ENCODE measurements at regions not wholly inside any gene's neighbourhood (a gene's known extent, or its start where the extent isn't known, plus 50 kb on each side); places are given as distances from the start of the nearest gene placed in this dataset.

DNA sequence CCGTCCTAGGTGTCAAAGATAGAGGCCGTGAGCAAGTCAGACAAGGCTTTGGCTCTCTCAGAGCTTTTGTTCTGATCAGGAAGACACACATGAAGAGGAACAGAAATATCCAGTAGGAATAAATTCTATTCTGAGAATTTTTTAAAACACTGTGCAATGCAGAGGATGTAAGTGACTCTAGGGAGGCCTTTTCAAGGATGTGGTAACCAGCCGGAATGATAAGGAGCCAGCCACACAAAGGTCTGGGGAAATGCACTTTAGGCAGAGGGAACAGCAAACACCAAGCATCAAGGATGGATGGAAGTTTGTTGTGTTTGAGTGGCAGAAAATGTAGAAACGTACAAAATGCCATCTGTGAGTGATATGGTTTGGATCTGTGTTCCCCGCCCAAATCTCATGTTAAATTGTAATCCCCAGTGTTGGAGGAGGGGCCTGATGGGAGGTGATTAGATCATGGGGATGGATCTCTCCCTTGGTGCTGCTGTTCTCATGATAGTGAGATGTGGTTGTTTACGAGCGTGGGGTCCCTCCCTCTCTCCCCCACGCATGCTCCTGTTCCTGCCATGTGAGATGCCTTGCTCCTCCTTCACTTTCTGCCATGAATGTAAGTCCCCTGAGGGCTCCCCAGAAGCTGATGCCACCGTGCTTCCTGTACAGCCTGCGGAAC lies 93.6 kb upstream of the CDYL start:
- H3K9ac ChIP-seq (ENCODE audit: low read length), result no peak overlapping the region
- 0 out of 2 replicates have a peak, but pooled peaks cover 5% of the 10 kb centered on the region for H3K27me3 ChIP-seq (ENCODE audit: insufficient read depth, low read length)
- H3K27ac ChIP-seq (ENCODE audit: low read depth, low read length, poor library complexity, severe bottlenecking), result no peak overlapping the region
- H3K36me3 ChIP-seq (ENCODE audit: insufficient read depth, low read length), result no peaks in the 10 kb centered on the region
- TF ChIP-seq, protein P1, sequence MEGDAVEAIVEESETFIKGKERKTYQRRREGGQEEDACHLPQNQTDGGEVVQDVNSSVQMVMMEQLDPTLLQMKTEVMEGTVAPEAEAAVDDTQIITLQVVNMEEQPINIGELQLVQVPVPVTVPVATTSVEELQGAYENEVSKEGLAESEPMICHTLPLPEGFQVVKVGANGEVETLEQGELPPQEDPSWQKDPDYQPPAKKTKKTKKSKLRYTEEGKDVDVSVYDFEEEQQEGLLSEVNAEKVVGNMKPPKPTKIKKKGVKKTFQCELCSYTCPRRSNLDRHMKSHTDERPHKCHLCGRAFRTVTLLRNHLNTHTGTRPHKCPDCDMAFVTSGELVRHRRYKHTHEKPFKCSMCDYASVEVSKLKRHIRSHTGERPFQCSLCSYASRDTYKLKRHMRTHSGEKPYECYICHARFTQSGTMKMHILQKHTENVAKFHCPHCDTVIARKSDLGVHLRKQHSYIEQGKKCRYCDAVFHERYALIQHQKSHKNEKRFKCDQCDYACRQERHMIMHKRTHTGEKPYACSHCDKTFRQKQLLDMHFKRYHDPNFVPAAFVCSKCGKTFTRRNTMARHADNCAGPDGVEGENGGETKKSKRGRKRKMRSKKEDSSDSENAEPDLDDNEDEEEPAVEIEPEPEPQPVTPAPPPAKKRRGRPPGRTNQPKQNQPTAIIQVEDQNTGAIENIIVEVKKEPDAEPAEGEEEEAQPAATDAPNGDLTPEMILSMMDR (IDR thresholded peaks at IDR 0.05; ENCODE audit: low read length), result no peak
- no peak for TF ChIP-seq EZH2 (IDR thresholded peaks at IDR 0.05; ENCODE audit: borderline replicate concordance, low read length)
- H3K9me3 ChIP-seq (ENCODE audit: low read length), result no peaks in the 10 kb centered on the region
- H4K20me1 ChIP-seq (ENCODE audit: insufficient read depth, low read length), result no peaks in the 10 kb centered on the region
- H2AFZ ChIP-seq (ENCODE audit: low read length), result no peak overlapping the region
- H3K4me1 ChIP-seq (ENCODE audit: insufficient read depth, low read length, severe bottlenecking), result no peaks in the 10 kb centered on the region
- H3K9me2 ChIP-seq (ENCODE audit: low read depth, low read length), result no peaks in the 10 kb centered on the region
- no peak overlapping the region for H3K4me3 ChIP-seq (ENCODE audit: low read depth, low read length, poor library complexity, severe bottlenecking)
- H3K79me2 ChIP-seq (ENCODE audit: insufficient read depth, low read length), result no peaks in the 10 kb centered on the region
- H3F3A ChIP-seq (ENCODE audit: insufficient read depth, low read length), result no peaks in the 10 kb centered on the region
- no peak overlapping the region for H3K4me2 ChIP-seq (ENCODE audit: low read length)

DNA sequence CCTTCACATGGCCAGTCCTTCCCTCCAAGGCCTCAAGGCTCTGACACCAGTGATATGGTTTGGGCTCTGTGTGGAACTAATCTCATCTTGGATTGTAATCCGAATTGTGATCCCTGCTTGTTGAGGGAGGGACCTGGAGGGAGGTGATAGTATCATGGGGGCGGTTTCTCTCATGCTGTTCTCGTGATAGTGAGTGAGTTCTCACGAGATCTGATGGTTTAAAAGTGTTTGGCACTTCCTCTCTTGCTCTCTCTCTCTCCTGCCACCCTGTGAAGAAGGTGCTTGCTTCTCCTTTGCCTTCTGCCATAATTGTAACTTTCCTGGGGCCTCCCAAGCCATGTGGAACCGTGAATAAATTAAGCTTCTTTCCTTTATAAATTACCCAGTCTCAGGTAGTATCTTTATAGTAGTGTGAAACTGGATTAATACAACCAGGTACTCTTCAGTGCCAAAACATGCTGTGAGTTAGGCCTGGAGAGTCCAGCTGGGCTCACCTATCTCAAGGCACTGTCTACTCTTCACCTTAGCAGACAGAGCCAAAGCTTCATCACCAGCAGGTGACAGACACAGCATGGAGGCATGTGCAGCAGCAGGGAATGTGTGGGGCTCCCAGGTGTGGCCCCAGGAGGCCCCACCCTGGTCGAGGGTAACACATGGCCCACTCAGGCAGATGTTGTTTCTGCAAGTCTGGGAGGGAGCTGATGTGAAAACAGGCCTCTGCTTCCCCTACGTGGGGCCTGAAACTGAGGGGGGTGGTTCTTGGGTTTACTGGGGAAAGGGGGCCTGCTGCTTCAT lies 97.5 kb upstream of the CDYL start:
- no peaks in the 10 kb centered on the region for H3K36me3 ChIP-seq (ENCODE audit: insufficient read depth, low read length)
- H3K9ac ChIP-seq (ENCODE audit: low read length), result no peak overlapping the region
- no peak overlapping the region for H2AFZ ChIP-seq (ENCODE audit: low read length)
- no peaks in the 10 kb centered on the region for H3F3A ChIP-seq (ENCODE audit: insufficient read depth, low read length)
- no peak overlapping the region for H3K27ac ChIP-seq (ENCODE audit: low read depth, low read length, poor library complexity, severe bottlenecking)
- 0 out of 2 replicates have a peak, but pooled peaks cover under 1% of the 10 kb centered on the region for H3K27me3 ChIP-seq (ENCODE audit: insufficient read depth, low read length)
- TF ChIP-seq EZH2 (IDR thresholded peaks at IDR 0.05; ENCODE audit: borderline replicate concordance, low read length), result no peak
- TF ChIP-seq, protein P1 (IDR thresholded peaks at IDR 0.05; ENCODE audit: low read length), result no peak
- no peaks in the 10 kb centered on the region for H3K79me2 ChIP-seq (ENCODE audit: insufficient read depth, low read length)
- H4K20me1 ChIP-seq (ENCODE audit: insufficient read depth, low read length), result no peaks in the 10 kb centered on the region
- no peak overlapping the region for H3K4me3 ChIP-seq (ENCODE audit: low read depth, low read length, poor library complexity, severe bottlenecking)
- no peaks in the 10 kb centered on the region for H3K9me3 ChIP-seq (ENCODE audit: low read length)
- no peaks in the 10 kb centered on the region for H3K9me2 ChIP-seq (ENCODE audit: low read depth, low read length)
- no peak overlapping the region for H3K4me2 ChIP-seq (ENCODE audit: low read length)
- no peaks in the 10 kb centered on the region for H3K4me1 ChIP-seq (ENCODE audit: insufficient read depth, low read length, severe bottlenecking)

DNA sequence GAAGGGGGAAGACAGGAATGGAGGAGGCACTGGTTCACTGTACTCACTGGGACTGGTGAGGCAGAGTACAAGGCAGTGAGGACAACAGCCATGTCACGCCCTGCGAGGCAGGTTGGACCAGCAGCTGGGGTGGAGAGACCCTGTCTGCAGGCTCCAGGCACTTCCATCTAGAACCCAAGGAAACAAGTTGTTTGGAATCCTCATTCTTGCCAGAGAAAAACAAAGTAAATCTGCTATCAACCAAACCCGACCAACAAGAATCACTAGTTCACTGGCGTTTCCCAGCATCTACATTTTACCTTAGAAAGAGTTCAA lies 98.5 kb upstream of the CDYL start:
- Histone ChIP-seq H3K9me2 (ENCODE audit: low read depth, low read length) (no peaks in the 10 kb centered on the region), H2AFZ (ENCODE audit: low read length) (no peak overlapping the region), H3K27ac (ENCODE audit: low read depth, low read length, poor library complexity, severe bottlenecking) (no peak overlapping the region), H3K4me2 (ENCODE audit: low read length) (no peak overlapping the region), H3K4me3 (ENCODE audit: low read depth, low read length, poor library complexity, severe bottlenecking) (no peak overlapping the region), H3K27me3 (ENCODE audit: insufficient read depth, low read length) (no peaks in the 10 kb centered on the region), H3K9ac (ENCODE audit: low read length) (no peak overlapping the region), H3F3A (ENCODE audit: insufficient read depth, low read length) (no peaks in the 10 kb centered on the region), H3K9me3 (ENCODE audit: low read length) (no peaks in the 10 kb centered on the region), H3K36me3 (ENCODE audit: insufficient read depth, low read length) (no peaks in the 10 kb centered on the region), H3K79me2 (ENCODE audit: insufficient read depth, low read length) (no peaks in the 10 kb centered on the region), H3K4me1 (ENCODE audit: insufficient read depth, low read length, severe bottlenecking) (no peaks in the 10 kb centered on the region), H4K20me1 (ENCODE audit: insufficient read depth, low read length) (no peaks in the 10 kb centered on the region)
- TF ChIP-seq, protein P1 (IDR thresholded peaks at IDR 0.05; ENCODE audit: low read length), result no peak
- no peak for TF ChIP-seq EZH2 (IDR thresholded peaks at IDR 0.05; ENCODE audit: borderline replicate concordance, low read length)

All from OCI-LY1 (cell line).